SK-N-SH treated with all-trans-retinoic acid at 6 μM for 48 hours (cell line): ENCODE measurements at regions not wholly inside any gene's neighbourhood (a gene's known extent, or its start where the extent isn't known, plus 50 kb on each side); places are given as distances from the start of the nearest gene placed in this dataset.

Source experiments
- ATAC-seq: fragments of 200-7000 bp; cut with Tn5 transposase; 3 replicates; pipeline ENCODE4 v1.9.1; 2020; ENCODE audit warnings: mild to moderate bottlenecking, moderate library complexity
- ARNTL ChIP-seq: fragments of 450-650 bp; formaldehyde crosslinking; IDR thresholded peaks from 2 replicates; pipeline ENCODE4 v1.5.0; 2020; ENCODE audit warnings: low read depth, mild to moderate bottlenecking, moderate library complexity, borderline replicate concordance
- BACH2 ChIP-seq: fragments of 250-450 bp; sonication (Bioruptor Pico); IDR thresholded peaks from 2 replicates; pipeline ENCODE4 v1.9.0; 2021; ENCODE audit warnings: mild to moderate bottlenecking, borderline replicate concordance
- CSDC2 ChIP-seq: fragments of 250-450 bp; sonication (Bioruptor Pico); IDR thresholded peaks from 2 replicates; pipeline ENCODE4 v1.5.0; 2020; ENCODE audit warnings: mild to moderate bottlenecking, moderate library complexity
- CSRNP3 ChIP-seq: fragments of 250-450 bp; sonication (Bioruptor Pico); IDR thresholded peaks from 2 replicates; pipeline ENCODE4 v1.5.1; 2021; ENCODE audit warnings: mild to moderate bottlenecking, moderate library complexity
- ESRRG ChIP-seq: fragments of 250-450 bp; sonication (Bioruptor Pico); IDR thresholded peaks from 2 replicates; pipeline ENCODE4 v1.6.1; 2021; ENCODE audit warnings: mild to moderate bottlenecking
- ISL1 ChIP-seq: fragments of 250-450 bp; sonication (Bioruptor Pico); IDR thresholded peaks from 2 replicates; pipeline ENCODE4 v2.1.2; 2022; ENCODE audit warnings: mild to moderate bottlenecking, moderate library complexity
- OSR1 ChIP-seq: fragments of 250-450 bp; sonication (Bioruptor Pico); IDR thresholded peaks from 2 replicates; pipeline ENCODE4 v1.8.0; 2022; ENCODE audit warnings: moderate library complexity, mild to moderate bottlenecking, inconsistent platforms
- PATZ1 ChIP-seq: fragments of 250-450 bp; sonication (Bioruptor Pico); IDR thresholded peaks from 2 replicates; pipeline ENCODE4 v1.8.0; 2020; ENCODE audit warnings: mild to moderate bottlenecking, moderate library complexity, borderline replicate concordance
- POU6F1 ChIP-seq: fragments of 250-450 bp; sonication (Bioruptor Pico); IDR thresholded peaks from 2 replicates; pipeline ENCODE4 v1.8.0; 2021; ENCODE audit warnings: low read depth, mild to moderate bottlenecking, moderate library complexity, borderline replicate concordance
- PPARA ChIP-seq: fragments of 250-450 bp; sonication (Bioruptor Pico); IDR thresholded peaks from 2 replicates; pipeline ENCODE4 v1.5.0; 2020; ENCODE audit warnings: mild to moderate bottlenecking, borderline replicate concordance
- RARB ChIP-seq: fragments of 250-450 bp; sonication (Bioruptor Pico); IDR thresholded peaks from 2 replicates; pipeline ENCODE4 v1.8.0; 2021; ENCODE audit warnings: mild to moderate bottlenecking, moderate library complexity
- SNAI2 ChIP-seq: fragments of 250-450 bp; sonication (Bioruptor Pico); IDR thresholded peaks from 2 replicates; pipeline ENCODE4 v1.5.0; 2020; ENCODE audit warnings: mild to moderate bottlenecking, moderate library complexity
- TCF4 ChIP-seq: fragments of 250-450 bp; sonication (Bioruptor Pico); IDR thresholded peaks from 2 replicates; pipeline ENCODE4 v1.8.0; 2021; ENCODE audit warnings: mild to moderate bottlenecking, moderate library complexity, borderline replicate concordance
- TOX ChIP-seq: fragments of 250-450 bp; sonication (Bioruptor Pico); IDR thresholded peaks from 2 replicates; pipeline ENCODE4 v1.8.0; 2021; ENCODE audit warnings: mild to moderate bottlenecking, moderate library complexity, borderline replicate concordance
- TSHZ2 ChIP-seq: fragments of 250-450 bp; sonication (Bioruptor Pico); IDR thresholded peaks from 2 replicates; pipeline ENCODE4 v1.5.0; 2020; ENCODE audit warnings: mild to moderate bottlenecking, moderate library complexity
- ZC3H10 ChIP-seq: fragments of 250-450 bp; sonication (Bioruptor Pico); IDR thresholded peaks from 2 replicates; pipeline ENCODE4 v1.5.1; 2021; ENCODE audit warnings: mild to moderate bottlenecking, moderate library complexity
- ZFP3 ChIP-seq: fragments of 250-450 bp; sonication (Bioruptor Pico); IDR thresholded peaks from 2 replicates; pipeline ENCODE4 v1.5.0; 2020; ENCODE audit warnings: mild to moderate bottlenecking, moderate library complexity
- ZFP30 ChIP-seq: fragments of 450-650 bp; formaldehyde crosslinking; IDR thresholded peaks from 2 replicates; pipeline ENCODE4 v1.5.0; 2022; ENCODE audit warnings: mild to moderate bottlenecking, moderate library complexity
- ZNF565 ChIP-seq: fragments of 450-650 bp; formaldehyde crosslinking; conservative IDR thresholded peaks from 2 replicates; pipeline ENCODE4 v1.5.0; 2020; ENCODE audit warnings: low read depth, mild to moderate bottlenecking, moderate library complexity
- ZNF70 ChIP-seq: fragments of 450-650 bp; formaldehyde crosslinking; IDR thresholded peaks from 2 replicates; pipeline ENCODE4 v1.5.0; 2020; ENCODE audit warnings: mild to moderate bottlenecking, moderate library complexity
- ZNF8 ChIP-seq: fragments of 450-650 bp; formaldehyde crosslinking; IDR thresholded peaks from 2 replicates; pipeline ENCODE4 v1.5.0; 2020; ENCODE audit warnings: mild to moderate bottlenecking, moderate library complexity

GRCh38 chr2:120823551-120823950, 87.9 kb downstream of the GLI2 start:
- ATAC-seq = no peak
- no peak for TF ChIP-seq ZNF8 (CRISPR knock-in tag)
- no peak for TF ChIP-seq ISL1 (CRISPR knock-in tag)
- no peak for TF ChIP-seq RARB (CRISPR knock-in tag)
- TF ChIP-seq TCF4 (CRISPR knock-in tag) = no peak
- TF ChIP-seq ZNF565 = no peak
- no peak for TF ChIP-seq CSDC2 (CRISPR knock-in tag)
- TF ChIP-seq BACH2 (CRISPR knock-in tag) = no peak
- TF ChIP-seq TSHZ2 (CRISPR knock-in tag) = no peak
- TF ChIP-seq OSR1 = no peak
- no peak for TF ChIP-seq ESRRG (CRISPR knock-in tag)
- no peak for TF ChIP-seq ARNTL
- no peak for TF ChIP-seq ZFP3 (CRISPR knock-in tag)
- TF ChIP-seq PPARA (CRISPR knock-in tag) = no peak
- TF ChIP-seq ZFP30 (CRISPR knock-in tag) = no peak

GRCh38 chr2:120824246-120824645, 88.6 kb downstream of the GLI2 start:
- ATAC-seq = no peak
- TF ChIP-seq ZNF8 (CRISPR knock-in tag) (no peak), ZNF565 (no peak), ESRRG (CRISPR knock-in tag) (no peak), ISL1 (CRISPR knock-in tag) (no peak), TCF4 (CRISPR knock-in tag) (no peak), SNAI2 (CRISPR knock-in tag) (no peak), PPARA (CRISPR knock-in tag) (no peak), ZFP3 (CRISPR knock-in tag) (no peak), POU6F1 (CRISPR knock-in tag) (no peak), CSRNP3 (CRISPR knock-in tag) (no peak), BACH2 (CRISPR knock-in tag) (no peak), CSDC2 (CRISPR knock-in tag) (no peak), TSHZ2 (CRISPR knock-in tag) (no peak), OSR1 (no peak), TOX (CRISPR knock-in tag) (no peak), ARNTL (no peak), RARB (CRISPR knock-in tag) (no peak), ZNF70 (CRISPR knock-in tag) (no peak), PATZ1 (CRISPR knock-in tag) (no peak), ZC3H10 (CRISPR knock-in tag) (no peak)
